Panc1 (cell line): ENCODE measurements at regions not wholly inside any gene's neighbourhood (a gene's known extent, or its start where the extent isn't known, plus 50 kb on each side); places are given as distances from the start of the nearest gene placed in this dataset.
"Not testable (repeated sequence)": the region's sequence is repeated elsewhere in the genome, so short reads cannot be mapped to it uniquely, and the experiment has no call there.

Source experiments
- ATAC-seq: fragments of 200-7000 bp; cut with Tn5 transposase; 2 replicates; pipeline ENCODE4 v1.9.1; 2020; ENCODE audit warnings: mild to moderate bottlenecking, moderate library complexity
- BruUV-seq: library from RNA; stranded (reverse); fragments of 400-500 nt; replicated peaks from 2 replicates; lab custom pipeline; 2021; lab: Mats Ljungman, UMichigan
- CTCF ChIA-PET: fragments of 300-600 bp; sonication (Branson Sonifier 250); formaldehyde crosslinking; loops from one replicate; lab custom pipeline; 2022; ENCODE audit warnings: antibody characterized with exemption; lab: Charles Lee
- POLR2A ChIA-PET: fragments of 300-600 bp; sonication (Branson Sonifier 250); formaldehyde crosslinking; loops from one replicate; lab custom pipeline; 2022; ENCODE audit warnings: antibody characterized with exemption; lab: Charles Lee
- DNase-seq: peaks from one replicate; pipeline ENCODE4 v3.0.0-alpha.2; 2010; ENCODE audit warnings: low read depth, low spot score
- H3K27ac ChIP-seq: 2 replicates; pipeline ENCODE4 v1.5.1; 2011; ENCODE audit warnings: mild to moderate bottlenecking, low read length, inconsistent platforms
- H3K27me3 ChIP-seq: fragments of 200-500 bp; sonication (Bioruptor generic); 2 replicates; pipeline ENCODE4 v1.6.0; 2014; ENCODE audit warnings: low read length, inconsistent platforms; ENCODE audit not compliant: control insufficient read depth, insufficient read depth
- H3K36me3 ChIP-seq: fragments of 200-500 bp; sonication (Bioruptor generic); 2 replicates; pipeline ENCODE4 v1.5.1; 2014; ENCODE audit warnings: inconsistent platforms, mild to moderate bottlenecking, low read length, moderate library complexity; ENCODE audit not compliant: control insufficient read depth, insufficient read depth
- H3K4me1 ChIP-seq: 2 replicates; pipeline ENCODE4 v1.5.1; 2011; ENCODE audit warnings: inconsistent platforms, mild to moderate bottlenecking, low read length, moderate library complexity; ENCODE audit not compliant: control insufficient read depth, insufficient read depth
- H3K4me3 ChIP-seq, 2 experiments: 2 replicates each; pipeline ENCODE4 v1.5.1; 2011 to 2012; ENCODE audit warnings: low read depth in 2 of 2, low read length in 2 of 2, mild to moderate bottlenecking in 2 of 2, inconsistent platforms in 1 of 2, moderate library complexity in 1 of 2
- H3K9me3 ChIP-seq: fragments of 200-500 bp; sonication (Bioruptor generic); 2 replicates; pipeline ENCODE4 v1.5.1; 2014; ENCODE audit warnings: low read depth, mild to moderate bottlenecking, inconsistent platforms, low read length, moderate library complexity; ENCODE audit not compliant: control insufficient read depth, insufficient read depth
- CTCF ChIP-seq: fragments of 450-650 bp; IDR thresholded peaks from 2 replicates; pipeline ENCODE4 v1.5.1; 2017; ENCODE audit warnings: mild to moderate bottlenecking
- POLR2AphosphoS5 ChIP-seq: IDR thresholded peaks from 2 replicates; pipeline ENCODE4 v1.6.1; 2012; ENCODE audit warnings: mild to moderate bottlenecking, low read depth, low read length, moderate library complexity
- REST ChIP-seq, 2 experiments: IDR thresholded peaks; 2 replicates each; pipeline ENCODE4 v1.6.1; 2011 to 2012; ENCODE audit warnings: low read depth in 2 of 2, control low read depth in 1 of 2, low read length in 1 of 2, mild to moderate bottlenecking in 1 of 2, moderate library complexity in 1 of 2; ENCODE audit not compliant: insufficient read depth in 1 of 2
- SIN3A ChIP-seq: IDR thresholded peaks from 2 replicates; pipeline ENCODE4 v1.6.1; 2012; ENCODE audit warnings: low read depth, mild to moderate bottlenecking, low read length, moderate library complexity, borderline replicate concordance; ENCODE audit not compliant: insufficient read depth
- TCF7L2 ChIP-seq: IDR thresholded peaks from 2 replicates; pipeline ENCODE4 v1.6.1; 2011; ENCODE audit warnings: mild to moderate bottlenecking, low read depth, low read length, inconsistent platforms
- in situ Hi-C: cut with HindIII; loops from 2 replicates; pipeline ENCODE4 v1.10.0; 2016; ENCODE audit warnings: low sequenced_read_pairs, low pct_unique_long_range_greater_than_20kb
- intact Hi-C: fragments of 100-400 bp; cut with micrococcal nuclease; formaldehyde crosslinking; loops from one replicate; pipeline ENCODE4 v1.10.0; 2022; ENCODE audit not compliant: unreplicated experiment

- intact Hi-C loops (no loop called here), in situ Hi-C loops (no loop called here)
- no peaks in the 10 kb centered on the region for H3K27me3 ChIP-seq
- no peaks in the 10 kb centered on the region for H3K36me3 ChIP-seq
- ChIA-PET CTCF (no interaction called here), POLR2A (interaction anchor here (0.6 to 0.8 kb wide), 2 partner anchors 13 to 827 kb away, joined by 3 to 9 read pairs; no protein-coding TSS in a partner anchor)
- no peak for TF ChIP-seq SIN3A
- TF ChIP-seq POLR2AphosphoS5, result no peak
- TF ChIP-seq TCF7L2, result no peak
- DNase-seq (no peak), ATAC-seq (no peak)
- peak overlapping the region; percentile 8; the same call in 1 of the 2 replicates for H3K27ac ChIP-seq
- no peak overlapping the region for H3K4me3 ChIP-seq
- H3K4me1 ChIP-seq, result no peaks in the 10 kb centered on the region
- BruUV-seq, result no TSS peak
- no peaks in the 10 kb centered on the region for H3K9me3 ChIP-seq
These were observed 128.9 kb upstream of the RIOK3 start for GRCh38 chr18:23324056-23324811.

- in situ Hi-C loops, result no loop called here
- TF ChIP-seq SIN3A (no peak), CTCF (no peak), POLR2AphosphoS5 (no peak), TCF7L2 (no peak), REST (IDR thresholded peaks at IDR 0.05; ENCODE audit: insufficient read depth in 1 of 2, low read depth in 2 of 2, low read length in 1 of 2) (no peak)
- CTCF ChIA-PET, result no interaction called here
- BruUV-seq, result no TSS peak
- DNase-seq, result no peak
- intact Hi-C loops, result no loop called here
- H3K27ac ChIP-seq, result no peak overlapping the region; the same call in 1 of the 2 replicates
- POLR2A ChIA-PET, result interaction anchor here (0.8 kb wide), 1 partner anchor 13 kb away, joined by 3 read pairs; no protein-coding TSS in a partner anchor
- H3K4me3 ChIP-seq, result no peak overlapping the region
- H3K9me3 ChIP-seq, result no peaks in the 10 kb centered on the region
- H3K27me3 ChIP-seq, result no peaks in the 10 kb centered on the region
- H3K36me3 ChIP-seq, result no peaks in the 10 kb centered on the region
- no peak for ATAC-seq
- H3K4me1 ChIP-seq, result no peaks in the 10 kb centered on the region
These were observed 128.2 kb upstream of the RIOK3 start for GRCh38 chr18:23324861-23325260.

- H3K4me3 ChIP-seq, BruUV-seq, in situ Hi-C loops, H3K9me3 ChIP-seq, intact Hi-C loops, POLR2A ChIA-PET, DNase-seq, H3K27ac ChIP-seq, H3K27me3 ChIP-seq, ATAC-seq, H3K4me1 ChIP-seq, CTCF ChIA-PET, H3K36me3 ChIP-seq: not testable (repeated sequence)
These were observed 123.4 kb upstream of the RIOK3 start for GRCh38 chr18:23329671-23330070.
